Thyroid gland (tissue), 4 donors: ENCODE measurements at regions not wholly inside any gene's neighbourhood (a gene's known extent, or its start where the extent isn't known, plus 50 kb on each side); places are given as distances from the start of the nearest gene placed in this dataset.

Experiments
- CTCF ChIP-seq, 6 experiments: fragments of 200-600 bp in 3 of 6; fragments of 450-650 bp in 3 of 6; sonication (generic) in 3 of 6; IDR thresholded peaks; one replicate each; pipeline ENCODE4 v1.5.1; 2016 to 2019; ENCODE audit warnings: antibody characterized with exemption in 6 of 6, mild to moderate bottlenecking in 2 of 6, inconsistent platforms in 1 of 6, moderate library complexity in 1 of 6
- POLR2A ChIP-seq, 2 donors: fragments of 450-650 bp; IDR thresholded peaks; one replicate each; pipeline ENCODE4 v1.6.1; 2017; ENCODE audit warnings: antibody characterized with exemption in 2 of 2, mild to moderate bottlenecking in 2 of 2, moderate library complexity in 1 of 2

GRCh38 chr2:35000453-35000852 lies 1355.1 kb upstream of the CRIM1 start:
- TF ChIP-seq POLR2A (IDR thresholded peaks at IDR 0.05) (no peak), CTCF (IDR thresholded peaks at IDR 0.05) (no peak)
